ENCODE measurements at regions not wholly inside any gene's neighbourhood (a gene's known extent, or its start where the extent isn't known, plus 50 kb on each side); places are given as distances from the start of the nearest gene placed in this dataset.

- H3K4me1 ChIP-seq = no peaks in the 10 kb centered on the region
- WGBS, 2 donors (ENCODE audit: low coverage in 1 of 2) = 90% methylated on average over 15 of the region's 15 CpGs; no CpG with 5 or more reads in 1 of the 2 donors
- H3K9me3 ChIP-seq = no peaks in the 10 kb centered on the region
- DNase-seq = no peak
- H3K36me3 ChIP-seq = no peaks in the 10 kb centered on the region
- no peak overlapping the region for H3K27ac ChIP-seq
- intact Hi-C loops (cut with DNase I; ENCODE audit: low total_unique reads) = no loop called here
- in situ Hi-C loops (cut with MboI; ENCODE audit: low pct_ligation_motif_present in 1 of 4, low pct_unique_long_range_greater_than_20kb in 1 of 4, low sequenced_read_pairs in 3 of 4) = no loop called here
- H3K4me3 ChIP-seq = no peak overlapping the region
- no peaks in the 10 kb centered on the region for H3K27me3 ChIP-seq
- no peak for TF ChIP-seq POLR2A (IDR thresholded peaks at IDR 0.05)
- no peak for TF ChIP-seq POLR2AphosphoS5 (IDR thresholded peaks at IDR 0.05)
- TF ChIP-seq EP300 (IDR thresholded peaks at IDR 0.05; ENCODE audit: low read depth) = no peak
- TF ChIP-seq CTCF (IDR thresholded peaks at IDR 0.05) = no peak
Observed at GRCh38 chr2:10209406-10209935, 86.9 kb downstream of the RRM2 start.

GRCh38 chr2:10210336-10210735 is 87.8 kb downstream of the RRM2 start:
- TF ChIP-seq EP300 (IDR thresholded peaks at IDR 0.05; ENCODE audit: low read depth) = no peak
- no peak for TF ChIP-seq CTCF (IDR thresholded peaks at IDR 0.05)
- TF ChIP-seq POLR2A (IDR thresholded peaks at IDR 0.05) = no peak
- no peak for TF ChIP-seq POLR2AphosphoS5 (IDR thresholded peaks at IDR 0.05)
- Histone ChIP-seq H3K27me3 (no peaks in the 10 kb centered on the region), H3K9me3 (no peaks in the 10 kb centered on the region), H3K27ac (no peak overlapping the region), H3K4me1 (no peaks in the 10 kb centered on the region), H3K4me3 (no peak overlapping the region), H3K36me3 (no peaks in the 10 kb centered on the region)
- no peak for DNase-seq
- intact Hi-C loops (cut with DNase I; ENCODE audit: low total_unique reads) (no loop called here), in situ Hi-C loops (cut with MboI; ENCODE audit: low pct_ligation_motif_present in 1 of 4, low pct_unique_long_range_greater_than_20kb in 1 of 4, low sequenced_read_pairs in 3 of 4) (no loop called here)
- 92% methylated on average over 6 of the region's 6 CpGs; no CpG with 5 or more reads in 1 of the 2 donors for WGBS, 2 donors (ENCODE audit: low coverage in 1 of 2)

GRCh38 chr2:10211844-10212422 is 89.4 kb downstream of the RRM2 start:
- TF ChIP-seq POLR2AphosphoS5 (IDR thresholded peaks at IDR 0.05) (no peak), EP300 (IDR thresholded peaks at IDR 0.05; ENCODE audit: low read depth) (no peak), POLR2A (IDR thresholded peaks at IDR 0.05) (no peak), CTCF (IDR thresholded peaks at IDR 0.05) (no peak)
- in situ Hi-C loops (cut with MboI; ENCODE audit: low pct_ligation_motif_present in 1 of 4, low pct_unique_long_range_greater_than_20kb in 1 of 4, low sequenced_read_pairs in 3 of 4) = no loop called here
- H3K36me3 ChIP-seq = no peaks in the 10 kb centered on the region
- no peaks in the 10 kb centered on the region for H3K27me3 ChIP-seq
- H3K4me1 ChIP-seq = no peaks in the 10 kb centered on the region
- WGBS, 2 donors (ENCODE audit: low coverage in 1 of 2) = 68% methylated on average over 6 of the region's 6 CpGs; no CpG with 5 or more reads in 1 of the 2 donors
- H3K4me3 ChIP-seq = no peak overlapping the region
- no peak for DNase-seq
- H3K9me3 ChIP-seq = no peaks in the 10 kb centered on the region
- intact Hi-C loops (cut with DNase I; ENCODE audit: low total_unique reads) = no loop called here
- no peak overlapping the region for H3K27ac ChIP-seq

- in situ Hi-C loops (cut with MboI; ENCODE audit: low pct_ligation_motif_present in 1 of 4, low pct_unique_long_range_greater_than_20kb in 1 of 4, low sequenced_read_pairs in 3 of 4) (no loop called here), intact Hi-C loops (cut with DNase I; ENCODE audit: low total_unique reads) (no loop called here)
- Histone ChIP-seq H3K9me3 (no peaks in the 10 kb centered on the region), H3K4me1 (no peaks in the 10 kb centered on the region), H3K27me3 (no peaks in the 10 kb centered on the region), H3K4me3 (no peak overlapping the region), H3K36me3 (no peaks in the 10 kb centered on the region), H3K27ac (no peak overlapping the region)
- no peak for DNase-seq
- 87 to 95% methylated on average over 4 of the region's 4 CpGs for WGBS, 2 donors (ENCODE audit: low coverage in 1 of 2)
- TF ChIP-seq CTCF (IDR thresholded peaks at IDR 0.05) (no peak), POLR2A (IDR thresholded peaks at IDR 0.05) (no peak), POLR2AphosphoS5 (IDR thresholded peaks at IDR 0.05) (no peak), EP300 (IDR thresholded peaks at IDR 0.05; ENCODE audit: low read depth) (no peak)
Observed at GRCh38 chr2:10212827-10213226, 89.9 kb upstream of the HPCAL1 start.
